ENCODE measurements at regions not wholly inside any gene's neighbourhood (a gene's known extent, or its start where the extent isn't known, plus 50 kb on each side); places are given as distances from the start of the nearest gene placed in this dataset.

DNA sequence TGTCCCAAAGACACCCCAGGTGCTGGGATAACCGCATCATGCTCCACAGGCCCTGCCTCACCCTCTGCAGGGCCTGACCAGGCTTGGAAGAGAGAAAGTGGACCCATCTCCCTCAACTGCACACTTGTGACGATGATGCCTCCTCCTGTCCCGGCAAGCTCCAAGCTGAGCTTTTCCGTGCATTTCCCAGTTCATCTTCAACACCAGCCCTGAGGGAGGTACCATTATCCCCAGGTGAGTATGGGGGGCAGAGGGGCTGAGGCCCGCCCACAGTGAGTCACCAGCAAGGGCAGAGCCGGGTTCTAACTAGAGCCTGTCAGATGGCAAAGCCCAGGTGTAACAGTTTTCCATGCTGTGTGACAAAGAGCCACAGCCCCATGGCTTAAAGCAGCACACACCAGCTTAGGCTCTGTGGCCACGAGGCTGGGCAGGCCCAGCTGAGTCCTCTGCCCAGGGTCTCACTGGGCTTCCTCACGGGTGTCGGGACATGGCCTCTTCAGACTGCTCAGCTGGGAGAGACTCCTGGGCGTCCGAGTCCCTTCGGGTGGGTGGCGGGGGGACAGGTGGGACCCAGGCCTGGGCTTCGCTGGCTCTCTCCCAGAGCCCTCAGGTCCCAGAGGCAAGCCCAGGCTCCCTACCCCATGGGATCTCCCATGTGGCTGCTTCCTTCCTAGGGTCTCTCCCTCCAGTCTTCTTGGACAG, 108.4 kb upstream of the OTOS start:
- TF ChIP-seq, protein P1, sequence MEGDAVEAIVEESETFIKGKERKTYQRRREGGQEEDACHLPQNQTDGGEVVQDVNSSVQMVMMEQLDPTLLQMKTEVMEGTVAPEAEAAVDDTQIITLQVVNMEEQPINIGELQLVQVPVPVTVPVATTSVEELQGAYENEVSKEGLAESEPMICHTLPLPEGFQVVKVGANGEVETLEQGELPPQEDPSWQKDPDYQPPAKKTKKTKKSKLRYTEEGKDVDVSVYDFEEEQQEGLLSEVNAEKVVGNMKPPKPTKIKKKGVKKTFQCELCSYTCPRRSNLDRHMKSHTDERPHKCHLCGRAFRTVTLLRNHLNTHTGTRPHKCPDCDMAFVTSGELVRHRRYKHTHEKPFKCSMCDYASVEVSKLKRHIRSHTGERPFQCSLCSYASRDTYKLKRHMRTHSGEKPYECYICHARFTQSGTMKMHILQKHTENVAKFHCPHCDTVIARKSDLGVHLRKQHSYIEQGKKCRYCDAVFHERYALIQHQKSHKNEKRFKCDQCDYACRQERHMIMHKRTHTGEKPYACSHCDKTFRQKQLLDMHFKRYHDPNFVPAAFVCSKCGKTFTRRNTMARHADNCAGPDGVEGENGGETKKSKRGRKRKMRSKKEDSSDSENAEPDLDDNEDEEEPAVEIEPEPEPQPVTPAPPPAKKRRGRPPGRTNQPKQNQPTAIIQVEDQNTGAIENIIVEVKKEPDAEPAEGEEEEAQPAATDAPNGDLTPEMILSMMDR (IDR thresholded peaks at IDR 0.05) = no peak
- H3K27ac ChIP-seq = no peak overlapping the region

DNA sequence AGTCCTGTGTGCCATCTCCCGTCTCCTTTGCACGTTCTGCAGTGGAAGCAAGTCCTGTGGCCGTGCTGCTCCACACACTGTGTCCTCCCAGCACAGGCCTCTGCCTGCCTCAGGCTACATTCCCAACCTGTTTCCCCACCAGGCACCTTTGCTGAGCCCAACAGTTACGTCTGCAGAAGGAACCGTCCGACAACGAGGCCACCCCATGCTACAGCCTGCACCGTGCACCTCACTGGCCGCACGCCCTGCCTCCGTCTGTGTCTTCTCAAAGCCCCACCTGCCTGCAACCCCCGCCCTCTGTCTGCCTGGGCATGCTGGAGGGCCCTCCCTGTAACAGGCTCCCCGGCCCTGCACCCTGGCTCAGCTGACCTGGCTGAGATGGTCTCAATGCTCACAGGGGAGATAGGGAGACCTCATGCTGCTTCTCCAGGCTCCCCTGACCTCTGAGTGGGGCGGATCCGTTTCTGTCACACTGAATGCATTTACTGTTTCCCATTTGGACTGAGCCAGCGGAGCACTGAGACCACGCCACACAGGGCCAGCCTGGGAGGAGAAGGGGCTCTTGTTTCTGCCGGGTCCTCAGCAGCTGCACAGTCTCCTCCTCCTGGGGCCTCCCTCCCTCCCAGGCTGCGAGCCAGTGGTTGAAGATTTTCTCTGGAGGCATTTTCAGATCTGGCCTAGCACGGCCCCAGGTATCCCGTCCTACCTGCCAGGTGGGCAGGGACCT, 109.1 kb upstream of the OTOS start:
- H3K27ac ChIP-seq = no peak overlapping the region
- TF ChIP-seq, protein P1 (IDR thresholded peaks at IDR 0.05) = no peak
- TF ChIP-seq ZFX (IDR thresholded peaks at IDR 0.05; ENCODE audit: borderline replicate concordance) = no peak

DNA sequence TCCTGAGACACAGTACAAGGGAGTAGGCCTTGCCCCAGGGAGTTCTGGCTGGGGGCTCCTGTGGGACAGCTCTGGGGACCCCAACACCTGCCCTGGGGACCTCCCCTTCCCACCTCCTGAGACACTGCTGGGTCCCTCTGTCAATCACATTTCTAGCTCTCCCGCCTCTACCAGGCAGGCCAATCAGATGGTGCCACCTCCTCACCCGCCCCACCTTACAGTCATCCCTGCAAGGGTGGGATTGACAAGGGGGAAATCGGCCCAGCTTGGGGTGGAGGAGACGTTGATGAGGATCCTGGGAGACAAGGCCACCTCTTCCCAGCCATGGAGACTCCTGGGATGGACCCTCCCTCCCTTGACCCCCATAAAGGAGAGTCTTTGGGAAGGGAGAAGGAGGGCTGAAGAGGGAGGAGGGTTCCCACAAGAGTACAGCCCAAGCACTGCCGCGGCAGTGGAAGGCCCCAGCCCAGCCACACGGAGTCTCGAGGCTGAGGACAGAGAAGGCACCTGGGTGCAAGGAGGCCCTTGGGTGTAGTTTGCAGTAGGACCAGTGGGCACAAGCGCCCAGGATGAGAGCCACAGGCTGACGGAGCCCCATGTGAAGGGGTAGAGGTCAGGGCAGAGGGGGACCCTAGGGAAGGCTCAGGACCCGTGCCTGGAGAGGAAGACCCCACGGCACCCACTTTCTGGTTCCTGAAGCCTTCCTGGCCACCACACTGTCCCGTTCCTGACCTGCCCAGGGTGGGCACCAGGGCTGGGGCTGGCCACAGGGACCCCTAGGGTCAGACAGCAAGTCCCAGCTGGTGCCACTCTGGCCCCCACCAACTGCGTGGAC, 109.9 kb upstream of the OTOS start:
- H3K27ac ChIP-seq = no peak overlapping the region
- TF ChIP-seq ZFX (IDR thresholded peaks at IDR 0.05; ENCODE audit: borderline replicate concordance) = no peak
- TF ChIP-seq, protein P1 (IDR thresholded peaks at IDR 0.05) = no peak

DNA sequence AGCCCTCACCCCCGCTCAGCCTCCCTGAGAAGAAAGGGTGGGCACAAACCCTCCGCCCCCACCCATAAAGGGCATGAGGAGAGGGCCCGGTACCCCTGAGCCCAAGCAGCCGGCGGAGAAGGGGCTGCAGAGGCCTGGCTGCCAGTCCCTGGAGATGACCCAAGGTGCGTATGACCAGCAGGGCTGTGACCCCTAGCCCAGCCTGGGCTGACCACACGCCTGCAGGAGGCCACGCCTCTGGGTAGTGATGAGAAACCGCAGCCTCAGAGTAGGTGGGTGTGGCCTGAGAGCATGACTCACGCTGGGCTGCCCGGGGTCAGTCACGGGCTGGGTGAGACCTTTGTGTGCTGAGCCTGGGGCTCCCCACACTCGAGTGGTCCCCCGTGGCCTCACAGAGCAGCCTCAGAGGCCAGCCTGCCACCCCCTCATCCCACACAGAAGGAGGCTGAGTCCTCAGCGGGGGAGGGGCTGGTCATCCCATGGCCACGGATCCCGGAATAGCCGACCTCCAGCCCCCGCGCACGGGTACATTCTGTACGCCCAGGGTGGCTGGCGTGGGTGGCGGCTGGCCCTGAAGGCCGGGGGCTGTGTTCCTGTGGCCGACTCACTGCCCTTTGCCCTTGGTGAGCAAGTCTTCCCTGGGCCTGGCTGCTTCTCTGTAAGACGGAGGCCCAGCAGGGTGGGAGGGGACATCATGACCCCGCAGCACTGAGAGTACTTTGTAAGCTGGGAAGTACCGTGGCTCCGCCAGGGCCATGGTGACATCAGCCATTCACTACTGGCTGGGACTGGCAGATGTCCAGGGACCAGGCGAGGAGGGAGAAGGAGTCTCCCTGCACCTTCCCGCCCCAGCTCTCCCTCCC, 110.8 kb upstream of the OTOS start:
- TF ChIP-seq, protein P1 (IDR thresholded peaks at IDR 0.05) = no peak
- no peak for TF ChIP-seq ZFX (IDR thresholded peaks at IDR 0.05; ENCODE audit: borderline replicate concordance)
- no peak overlapping the region for H3K27ac ChIP-seq

DNA sequence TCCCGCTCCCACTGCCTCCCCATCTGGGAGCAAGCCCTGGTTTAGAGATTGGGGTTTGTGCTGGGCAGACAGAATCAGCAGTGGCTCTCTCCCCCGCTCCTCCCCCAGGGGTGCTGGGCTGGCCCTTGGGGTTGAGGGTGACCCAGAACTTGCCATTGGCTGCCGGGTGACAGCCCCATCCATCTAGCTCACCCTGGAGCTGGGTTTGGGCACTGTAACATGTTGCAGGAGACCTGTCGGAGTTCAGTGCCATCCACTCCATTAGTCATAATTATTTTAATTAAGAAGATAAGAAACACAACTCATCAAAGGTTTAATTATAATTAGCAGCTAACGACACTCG, 111.4 kb upstream of the OTOS start:
- TF ChIP-seq ZFX (IDR thresholded peaks at IDR 0.05; ENCODE audit: borderline replicate concordance) = no peak
- TF ChIP-seq, protein P1 (IDR thresholded peaks at IDR 0.05) = no peak
- H3K27ac ChIP-seq = no peak overlapping the region

DNA sequence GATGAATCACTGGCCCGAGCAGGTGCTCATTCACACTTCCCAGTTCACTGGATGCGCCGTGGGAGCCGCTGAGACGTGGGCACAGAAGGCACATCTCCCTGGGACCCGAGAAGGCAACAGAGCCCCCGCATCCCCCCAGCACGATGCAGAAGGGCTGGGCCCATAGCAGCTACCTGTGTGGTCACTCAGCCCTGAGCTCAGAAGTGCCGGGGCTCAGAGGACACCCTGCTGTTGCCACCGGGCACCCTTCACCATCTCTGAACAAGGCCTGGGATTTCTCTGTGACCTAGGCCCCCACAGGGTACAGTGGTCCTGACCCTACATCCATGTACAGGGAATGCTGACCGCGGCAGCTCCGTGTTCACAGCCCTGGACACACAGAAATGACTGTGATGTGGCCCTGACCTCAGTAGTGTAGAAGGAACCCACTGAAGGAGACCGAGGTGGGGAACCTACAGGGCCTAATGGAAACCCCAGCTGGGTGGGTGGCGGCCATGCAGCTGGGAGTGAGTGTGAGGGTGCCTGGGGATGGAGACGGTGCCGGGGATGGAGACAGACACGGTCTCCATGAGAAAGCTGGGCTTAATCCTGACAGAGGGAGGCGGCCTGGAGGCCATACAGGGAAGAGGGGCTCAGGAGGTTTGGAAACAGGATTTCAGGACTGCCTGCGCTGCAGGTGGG, 111.9 kb upstream of the OTOS start:
- TF ChIP-seq ZFX (IDR thresholded peaks at IDR 0.05; ENCODE audit: borderline replicate concordance) = no peak
- TF ChIP-seq, protein P1 (IDR thresholded peaks at IDR 0.05) = no peak
- H3K27ac ChIP-seq = no peak overlapping the region

All from 22Rv1 (cell line).